OCI-LY7 (cell line): ENCODE measurements at regions not wholly inside any gene's neighbourhood (a gene's known extent, or its start where the extent isn't known, plus 50 kb on each side); places are given as distances from the start of the nearest gene placed in this dataset.

Experiments used
- BruUV-seq: library from RNA; stranded (reverse); fragments of 400-500 nt; replicated peaks from 2 replicates; lab custom pipeline; 2021; lab: Mats Ljungman, UMichigan
- CTCF ChIA-PET: fragments of 300-600 bp; sonication (Branson Sonifier 250); formaldehyde crosslinking; loops from one replicate; lab custom pipeline; 2022; ENCODE audit warnings: antibody characterized with exemption; ENCODE audit not compliant: unreplicated experiment; lab: Charles Lee
- POLR2A ChIA-PET: fragments of 300-600 bp; sonication (Branson Sonifier 250); formaldehyde crosslinking; loops from one replicate; lab custom pipeline; 2022; ENCODE audit warnings: antibody characterized with exemption; lab: Charles Lee
- DNase-seq: peaks from one replicate; pipeline ENCODE4 v3.0.0-alpha.2; 2015; ENCODE audit warnings: low spot score
- H2AFZ ChIP-seq: fragments of 200-600 bp; sonication (generic), shearing (Covaris generic); 2 replicates; pipeline ENCODE4 v1.6.1; 2014; ENCODE audit warnings: mild to moderate bottlenecking, antibody characterized with exemption, low read length, moderate library complexity
- H3K27ac ChIP-seq: fragments of 200-600 bp; sonication (generic); 2 replicates; pipeline ENCODE4 v1.5.1; 2014; ENCODE audit warnings: mixed run types, low read depth, mild to moderate bottlenecking, moderate library complexity, low read length, inconsistent platforms; ENCODE audit not compliant: poor library complexity, severe bottlenecking
- H3K36me3 ChIP-seq: fragments of 200-600 bp; sonication (generic); 2 replicates; pipeline ENCODE4 v1.6.1; 2014; ENCODE audit warnings: mild to moderate bottlenecking, antibody characterized with exemption, low read length, moderate library complexity, mixed read lengths; ENCODE audit not compliant: insufficient read depth
- H3K4me1 ChIP-seq: fragments of 200-600 bp; sonication (generic); 2 replicates; pipeline ENCODE4 v1.5.1; 2014; ENCODE audit warnings: mild to moderate bottlenecking, low read length; ENCODE audit not compliant: insufficient read depth, poor library complexity, severe bottlenecking
- H3K4me2 ChIP-seq: fragments of 200-600 bp; sonication (generic); 2 replicates; pipeline ENCODE4 v1.6.1; 2014; ENCODE audit warnings: mild to moderate bottlenecking, low read length
- H3K4me3 ChIP-seq: fragments of 200-600 bp; sonication (generic); 2 replicates; pipeline ENCODE4 v1.5.1; 2014; ENCODE audit warnings: mild to moderate bottlenecking, low read depth, low read length; ENCODE audit not compliant: poor library complexity, severe bottlenecking
- H3K79me2 ChIP-seq: fragments of 200-600 bp; sonication (generic); 2 replicates; pipeline ENCODE4 v1.6.1; 2016; ENCODE audit warnings: low read depth, mild to moderate bottlenecking, low read length, moderate library complexity, mixed read lengths; ENCODE audit not compliant: insufficient read depth
- H3K9me2 ChIP-seq: fragments of 200-600 bp; sonication (generic); 2 replicates; pipeline ENCODE4 v1.6.1; 2016; ENCODE audit warnings: mild to moderate bottlenecking, low read length, mixed read lengths; ENCODE audit not compliant: insufficient read depth
- H3K9me3 ChIP-seq: fragments of 200-600 bp; sonication (generic); 2 replicates; pipeline ENCODE4 v1.6.1; 2014; ENCODE audit warnings: mild to moderate bottlenecking, mixed run types, low read length, mixed read lengths
- H4K20me1 ChIP-seq: fragments of 200-600 bp; sonication (generic); 2 replicates; pipeline ENCODE4 v1.6.1; 2014; ENCODE audit warnings: mild to moderate bottlenecking, antibody characterized with exemption, low read length, moderate library complexity, mixed read lengths; ENCODE audit not compliant: insufficient read depth
- EZH2phosphoT487 ChIP-seq: fragments of 200-600 bp; sonication (generic); IDR thresholded peaks from 2 replicates; pipeline ENCODE4 v1.6.1; 2018; ENCODE audit warnings: low read depth, borderline replicate concordance, mild to moderate bottlenecking, mixed run types, antibody characterized with exemption, low read length, moderate library complexity, mixed read lengths
- intact Hi-C: fragments of 100-400 bp; cut with micrococcal nuclease; formaldehyde crosslinking; loops from one replicate; pipeline ENCODE4 v1.10.0; 2022; ENCODE audit not compliant: unreplicated experiment
- TF ChIP-seq, protein P1 (sequence below): fragments of 200-600 bp; sonication (generic); conservative IDR thresholded peaks from 2 replicates; pipeline ENCODE4 v1.5.1; 2014; ENCODE audit warnings: mild to moderate bottlenecking, antibody characterized with exemption, low read length, moderate library complexity, mixed read lengths

DNA sequence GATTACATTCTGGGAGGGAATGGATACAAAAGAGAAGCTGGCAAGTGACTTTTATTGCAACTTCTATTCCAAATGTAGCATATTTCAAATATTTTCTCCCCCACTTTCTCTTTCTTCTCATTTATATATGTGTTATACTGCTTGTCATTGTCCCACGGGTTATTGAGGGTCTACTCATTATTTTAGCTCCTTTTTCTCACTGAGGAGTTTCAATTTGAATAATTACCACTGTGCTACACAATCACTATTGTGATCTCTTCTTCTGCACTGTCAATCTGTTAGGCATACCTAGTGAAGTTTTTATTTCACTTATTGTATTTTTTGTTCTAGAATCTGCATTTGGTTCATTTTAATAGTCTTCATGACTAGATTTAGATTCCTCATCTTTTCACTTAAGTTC lies 339.7 kb downstream of the PTPRC start:
- Histone ChIP-seq H3K36me3 (no peaks in the 10 kb centered on the region), H3K4me2 (no peak overlapping the region), H3K9me3 (no peaks in the 10 kb centered on the region), H3K27ac (no peak overlapping the region), H3K4me3 (no peak overlapping the region), H3K79me2 (no peaks in the 10 kb centered on the region), H3K4me1 (no peaks in the 10 kb centered on the region), H4K20me1 (no peaks in the 10 kb centered on the region), H3K9me2 (no peaks in the 10 kb centered on the region), H2AFZ (no peak overlapping the region)
- ChIA-PET CTCF (no interaction called here), POLR2A (interaction anchor here (0.6 to 1.1 kb wide), 3 partner anchors 111 to 636 kb away, joined by 3 to 6 read pairs (median 3); no protein-coding TSS in a partner anchor)
- intact Hi-C loops: no loop called here
- no TSS peak for BruUV-seq
- DNase-seq: no peak
- TF ChIP-seq, protein P1, sequence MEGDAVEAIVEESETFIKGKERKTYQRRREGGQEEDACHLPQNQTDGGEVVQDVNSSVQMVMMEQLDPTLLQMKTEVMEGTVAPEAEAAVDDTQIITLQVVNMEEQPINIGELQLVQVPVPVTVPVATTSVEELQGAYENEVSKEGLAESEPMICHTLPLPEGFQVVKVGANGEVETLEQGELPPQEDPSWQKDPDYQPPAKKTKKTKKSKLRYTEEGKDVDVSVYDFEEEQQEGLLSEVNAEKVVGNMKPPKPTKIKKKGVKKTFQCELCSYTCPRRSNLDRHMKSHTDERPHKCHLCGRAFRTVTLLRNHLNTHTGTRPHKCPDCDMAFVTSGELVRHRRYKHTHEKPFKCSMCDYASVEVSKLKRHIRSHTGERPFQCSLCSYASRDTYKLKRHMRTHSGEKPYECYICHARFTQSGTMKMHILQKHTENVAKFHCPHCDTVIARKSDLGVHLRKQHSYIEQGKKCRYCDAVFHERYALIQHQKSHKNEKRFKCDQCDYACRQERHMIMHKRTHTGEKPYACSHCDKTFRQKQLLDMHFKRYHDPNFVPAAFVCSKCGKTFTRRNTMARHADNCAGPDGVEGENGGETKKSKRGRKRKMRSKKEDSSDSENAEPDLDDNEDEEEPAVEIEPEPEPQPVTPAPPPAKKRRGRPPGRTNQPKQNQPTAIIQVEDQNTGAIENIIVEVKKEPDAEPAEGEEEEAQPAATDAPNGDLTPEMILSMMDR: no peak
- no peak for TF ChIP-seq EZH2phosphoT487

DNA sequence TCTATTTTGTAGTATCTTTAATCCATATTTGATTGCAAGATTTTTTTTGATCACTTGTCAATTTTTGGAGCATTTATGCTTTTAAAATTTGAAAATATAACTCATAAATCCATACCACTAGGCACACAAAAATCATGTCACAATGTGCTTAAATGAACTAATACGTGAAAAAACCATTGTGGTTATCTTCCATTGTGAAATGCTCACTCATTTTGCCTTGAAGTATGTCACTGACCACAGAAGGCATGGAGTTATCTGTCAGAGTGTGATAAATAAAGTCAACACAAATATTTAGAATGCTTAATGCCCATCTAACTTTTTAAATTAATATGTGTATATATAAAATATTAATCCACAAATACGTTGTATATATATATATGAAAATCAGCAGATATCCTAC lies 347.2 kb downstream of the PTPRC start:
- no TSS peak for BruUV-seq
- POLR2A ChIA-PET: interaction anchor here (0.6 to 1.0 kb wide), 4 partner anchors 13 to 1449 kb away, joined by 3 to 9 read pairs (median 4); no protein-coding TSS in a partner anchor
- intact Hi-C loops: no loop called here
- H3K4me2 ChIP-seq: no peak overlapping the region
- H3K9me3 ChIP-seq: no peaks in the 10 kb centered on the region
- H3K27ac ChIP-seq: no peak overlapping the region
- no peaks in the 10 kb centered on the region for H3K9me2 ChIP-seq
- TF ChIP-seq EZH2phosphoT487: no peak
- no peaks in the 10 kb centered on the region for H4K20me1 ChIP-seq
- no peak overlapping the region for H2AFZ ChIP-seq
- no peaks in the 10 kb centered on the region for H3K36me3 ChIP-seq
- H3K79me2 ChIP-seq: no peaks in the 10 kb centered on the region
- no peak for DNase-seq
- H3K4me1 ChIP-seq: no peaks in the 10 kb centered on the region
- CTCF ChIA-PET: no interaction called here
- H3K4me3 ChIP-seq: no peak overlapping the region

DNA sequence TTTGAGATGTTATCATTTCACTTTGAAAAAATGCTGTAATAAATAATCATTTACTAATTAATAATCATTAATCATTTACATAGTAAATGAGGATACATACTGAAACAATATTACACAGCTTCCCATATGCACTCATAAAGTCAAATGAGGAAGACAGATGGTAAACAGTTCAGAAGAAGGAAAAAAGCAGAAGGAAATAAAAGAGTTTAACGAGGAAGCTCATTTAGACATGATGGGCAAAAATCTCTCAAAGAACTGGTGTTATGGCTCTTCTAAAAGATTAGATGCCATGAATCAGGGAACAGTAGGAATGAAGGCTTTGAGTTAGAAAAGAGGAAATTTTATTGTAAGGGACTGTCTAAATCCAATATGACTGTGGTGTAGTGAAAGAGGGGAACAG lies 347.6 kb downstream of the PTPRC start:
- no peaks in the 10 kb centered on the region for H3K9me2 ChIP-seq
- no peak overlapping the region for H3K27ac ChIP-seq
- H3K4me3 ChIP-seq: no peak overlapping the region
- intact Hi-C loops: no loop called here
- no peak for DNase-seq
- no peaks in the 10 kb centered on the region for H3K79me2 ChIP-seq
- H2AFZ ChIP-seq: no peak overlapping the region
- ChIA-PET POLR2A (interaction anchor here (0.6 to 1.0 kb wide), 3 partner anchors 13 to 1449 kb away, joined by 3 to 4 read pairs (median 3); no protein-coding TSS in a partner anchor), CTCF (no interaction called here)
- H3K9me3 ChIP-seq: no peaks in the 10 kb centered on the region
- H3K4me2 ChIP-seq: no peak overlapping the region
- no peaks in the 10 kb centered on the region for H3K36me3 ChIP-seq
- TF ChIP-seq, protein P1: no peak
- TF ChIP-seq EZH2phosphoT487: no peak
- no TSS peak for BruUV-seq
- no peaks in the 10 kb centered on the region for H3K4me1 ChIP-seq
- H4K20me1 ChIP-seq: no peaks in the 10 kb centered on the region
